22Rv1 (cell line): ENCODE measurements at regions not wholly inside any gene's neighbourhood (a gene's known extent, or its start where the extent isn't known, plus 50 kb on each side); places are given as distances from the start of the nearest gene placed in this dataset.

Source experiments
- CTCF ChIP-seq: fragments of 450-650 bp; IDR thresholded peaks from 2 replicates; pipeline ENCODE4 v1.5.1; 2017; ENCODE audit warnings: mild to moderate bottlenecking
- ZFX ChIP-seq: fragments of 450-650 bp; IDR thresholded peaks from 2 replicates; pipeline ENCODE4 v1.6.1; 2017; ENCODE audit warnings: antibody characterized with exemption, borderline replicate concordance

GRCh38 chr4:72997409-72997808 lies 72.1 kb downstream of the COX18 start:
- TF ChIP-seq CTCF (no peak), ZFX (no peak)
